HG03064 (cell line): ENCODE measurements at regions not wholly inside any gene's neighbourhood (a gene's known extent, or its start where the extent isn't known, plus 50 kb on each side); places are given as distances from the start of the nearest gene placed in this dataset.
"Not testable (repeated sequence)": the region's sequence is repeated elsewhere in the genome, so short reads cannot be mapped to it uniquely, and the experiment has no call there.

Experiments
- ATAC-seq: cut with Tn5 transposase; IDR thresholded peaks from one replicate; pipeline ENCODE4 v1.9.1; 2021; ENCODE audit warnings: low read depth; ENCODE audit not compliant: unreplicated experiment

GRCh38 chr9:102514541-102514940, 480.6 kb upstream of the CYLC2 start:
- ATAC-seq = no peak

GRCh38 chr9:102507044-102507687, 488.0 kb upstream of the CYLC2 start:
- no peak for ATAC-seq

DNA sequence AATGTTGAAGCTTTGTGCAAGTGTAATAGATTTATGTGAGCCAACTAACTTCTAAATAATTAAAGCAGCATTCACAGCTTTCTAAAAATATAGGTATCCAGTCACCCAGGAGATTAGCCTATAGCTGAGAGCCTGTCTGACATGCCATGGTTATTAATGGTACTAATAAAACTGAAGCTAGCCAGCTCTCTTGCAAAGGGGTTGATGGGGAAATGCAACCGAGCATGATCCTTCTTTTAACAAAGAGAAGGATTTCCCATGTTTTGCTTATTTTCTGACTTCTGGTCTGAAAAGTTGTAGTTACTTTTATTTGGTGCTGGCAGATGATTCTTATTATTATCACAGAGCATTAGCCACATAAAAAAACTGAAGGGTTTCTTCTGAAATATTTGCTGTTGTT, 488.7 kb upstream of the CYLC2 start:
- ATAC-seq = no peak

DNA sequence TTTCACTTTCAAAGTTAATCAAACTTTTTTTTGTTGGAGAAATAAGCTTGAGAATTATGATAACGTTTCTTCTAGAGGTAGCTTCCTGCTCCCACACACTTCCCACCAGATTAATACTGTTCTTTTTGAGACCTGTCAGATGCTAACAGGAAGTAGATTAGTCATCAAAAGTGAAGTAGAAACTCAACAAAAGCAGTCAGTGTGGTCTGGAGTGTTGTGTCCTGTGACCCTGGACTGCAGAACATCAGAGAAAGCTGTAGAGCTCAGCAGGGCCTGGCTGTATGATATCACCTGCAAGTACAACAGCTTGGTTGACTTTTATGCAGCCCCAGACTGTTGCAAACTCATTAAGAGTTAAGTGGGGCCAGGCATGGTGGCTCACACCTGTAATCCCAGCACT, 495.7 kb upstream of the CYLC2 start:
- ATAC-seq = peak; percentile 82

GRCh38 chr9:102497709-102498108, 497.4 kb upstream of the CYLC2 start:
- no peak for ATAC-seq

GRCh38 chr9:102486976-102487375, 508.2 kb upstream of the CYLC2 start:
- not testable (repeated sequence) for ATAC-seq

GRCh38 chr9:102483651-102484050, 511.5 kb upstream of the CYLC2 start:
- ATAC-seq = no peak

DNA sequence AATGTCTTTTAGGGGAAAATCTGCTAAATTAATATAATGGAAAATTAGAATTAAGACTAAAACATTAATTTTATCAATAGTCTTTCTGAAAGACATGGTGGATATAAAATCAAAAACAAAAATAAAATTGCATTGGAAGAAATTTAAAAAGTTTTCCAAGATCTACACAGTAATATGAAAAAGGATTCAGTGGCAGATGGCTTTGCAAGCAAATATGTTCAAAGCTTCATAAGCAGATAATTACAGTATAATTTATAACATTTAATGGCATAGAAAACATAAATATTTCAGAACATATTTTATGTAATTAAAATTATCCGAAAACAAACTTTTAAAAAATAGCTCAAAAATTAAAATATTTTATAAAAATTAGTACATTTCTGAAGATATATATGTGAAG, 512.4 kb upstream of the CYLC2 start:
- ATAC-seq = no peak

- ATAC-seq = no peak
These were observed 515.9 kb upstream of the CYLC2 start for GRCh38 chr9:102479191-102479590.

- ATAC-seq = no peak
These were observed 520.8 kb upstream of the CYLC2 start for GRCh38 chr9:102474357-102474756.

- ATAC-seq = not testable (repeated sequence)
These were observed 525.7 kb upstream of the CYLC2 start for GRCh38 chr9:102469430-102469829.

- ATAC-seq = no peak
These were observed 533.8 kb upstream of the CYLC2 start for GRCh38 chr9:102461156-102461819.

DNA sequence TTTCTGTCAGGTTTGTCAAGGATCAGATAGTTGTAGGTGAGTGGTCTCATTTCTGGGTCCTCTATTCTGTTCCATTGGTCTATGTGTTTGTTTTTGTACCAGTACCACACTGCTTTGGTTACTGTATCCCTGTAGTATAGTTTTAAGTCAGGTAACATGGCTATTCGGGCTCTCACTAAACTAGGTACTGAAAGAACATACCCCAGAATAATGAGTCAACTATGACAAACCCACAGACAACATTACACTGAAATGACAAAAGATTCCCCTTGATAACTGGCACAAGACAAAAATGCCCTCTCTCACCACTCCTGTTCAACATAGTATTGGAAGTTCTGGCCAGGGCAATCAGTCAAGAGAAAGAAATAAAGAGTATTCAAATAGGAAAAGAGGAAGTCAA, 535.3 kb upstream of the CYLC2 start:
- no peak for ATAC-seq

DNA sequence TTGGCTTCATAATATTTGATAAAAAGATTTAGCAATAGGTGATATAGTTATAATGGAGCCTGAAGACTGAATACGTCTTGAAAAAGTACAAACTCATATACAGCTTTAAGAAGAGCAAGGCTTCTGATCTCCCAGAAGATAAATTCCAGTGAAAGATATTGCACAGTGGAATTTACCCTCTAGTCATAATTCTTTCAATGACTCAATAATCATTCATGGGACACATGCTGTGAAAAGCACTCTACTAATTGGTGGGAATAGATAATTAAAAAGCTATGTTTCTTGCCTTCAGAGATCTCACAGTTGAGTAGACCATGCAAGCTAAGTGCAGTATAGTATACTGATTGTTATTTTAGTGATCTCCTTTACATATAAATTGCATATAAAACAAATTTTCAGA, 538.6 kb upstream of the CYLC2 start:
- no peak for ATAC-seq

DNA sequence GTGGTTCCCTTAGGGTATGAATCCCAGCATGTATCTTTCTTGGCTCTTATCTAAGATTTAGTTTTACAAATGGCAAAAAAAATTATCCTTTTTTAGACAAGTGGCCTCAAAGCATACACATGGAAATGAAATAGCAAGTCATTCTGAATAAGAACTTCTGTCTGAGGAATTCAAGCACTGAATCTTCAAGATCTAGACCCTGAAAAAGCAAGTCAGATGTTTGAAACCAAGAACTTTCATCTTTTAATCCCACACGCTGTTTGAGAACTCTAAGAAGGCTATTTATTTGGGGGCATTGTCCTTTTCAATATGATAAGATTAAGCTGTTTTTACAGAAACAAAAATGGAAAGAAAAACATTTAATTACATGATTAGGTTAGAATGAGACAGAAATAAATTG, 549.2 kb upstream of the CYLC2 start:
- ATAC-seq = no peak

- ATAC-seq = no peak
These were observed 549.9 kb upstream of the CYLC2 start for GRCh38 chr9:102445181-102445747.

DNA sequence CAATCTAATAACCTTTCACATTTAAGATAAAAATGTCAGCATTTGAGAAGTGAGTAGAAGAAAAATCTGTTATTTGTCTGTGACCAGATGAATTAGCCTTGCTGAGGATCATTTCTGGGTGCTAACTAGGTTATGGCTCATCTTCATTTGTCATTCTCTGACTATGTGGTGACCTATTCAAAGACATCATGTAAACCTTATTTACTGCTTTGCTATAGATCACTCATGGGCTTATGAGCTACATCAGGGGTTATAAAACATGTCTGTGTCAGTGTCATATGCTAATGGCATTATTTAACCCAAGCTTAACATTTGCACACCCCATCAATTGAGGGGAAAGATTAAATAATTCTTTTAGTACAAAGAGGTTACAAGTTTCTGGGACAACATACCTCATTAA, 555.5 kb upstream of the CYLC2 start:
- ATAC-seq = no peak

GRCh38 chr9:102436599-102436998, 558.5 kb upstream of the CYLC2 start:
- not testable (repeated sequence) for ATAC-seq

DNA sequence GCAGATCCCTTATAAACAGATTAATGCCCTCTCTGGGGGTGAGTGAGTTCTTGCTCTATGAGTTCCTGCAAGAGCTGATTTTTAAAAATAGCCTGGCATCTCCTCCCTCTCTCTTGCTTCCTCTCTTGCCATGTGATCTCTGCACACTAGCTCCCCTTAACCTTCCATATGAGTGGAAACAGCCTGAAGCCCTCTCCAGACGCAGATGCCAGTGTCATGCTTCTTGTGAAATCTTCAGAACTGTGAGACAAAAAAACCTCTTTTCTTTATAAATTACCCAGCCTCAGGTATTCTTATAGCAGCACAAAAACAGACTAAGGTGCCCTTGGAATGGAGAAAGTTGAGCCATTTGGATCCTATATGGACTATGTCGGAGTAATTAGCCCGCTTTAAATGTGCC, 559.7 kb upstream of the CYLC2 start:
- no peak for ATAC-seq

DNA sequence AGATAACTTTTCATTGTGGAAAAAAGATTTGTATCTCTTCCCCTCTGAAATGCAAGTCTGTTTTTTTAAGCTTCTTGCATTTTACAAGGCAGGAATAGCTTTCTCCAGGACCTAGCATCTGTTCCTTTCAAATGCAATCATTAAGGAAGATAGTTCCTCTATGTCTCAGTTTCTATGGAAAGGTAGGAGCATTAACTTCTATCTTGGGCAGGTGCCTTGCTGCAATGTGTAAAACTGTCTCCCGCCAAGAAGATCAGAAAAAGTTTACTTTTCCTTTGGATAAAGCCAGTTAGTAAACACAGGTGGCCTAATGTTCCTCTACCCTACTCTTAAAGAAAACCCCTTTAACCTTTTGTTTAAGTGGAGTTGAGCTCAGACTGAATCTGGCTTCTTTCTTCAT, 560.6 kb upstream of the CYLC2 start:
- no peak for ATAC-seq

GRCh38 chr9:102428305-102428704, 566.8 kb upstream of the CYLC2 start:
- no peak for ATAC-seq

- not testable (repeated sequence) for ATAC-seq
These were observed 578.9 kb upstream of the CYLC2 start for GRCh38 chr9:102416251-102416650.
